ENCODE measurements at regions not wholly inside any gene's neighbourhood (a gene's known extent, or its start where the extent isn't known, plus 50 kb on each side); places are given as distances from the start of the nearest gene placed in this dataset.

GRCh38 chr15:20367093-20367492 is 174.5 kb downstream of the GOLGA6L6 start:
- TF ChIP-seq CTCF (IDR thresholded peaks at IDR 0.05) (no peak), POLR2AphosphoS5 (IDR thresholded peaks at IDR 0.05) (no peak)
